ENCODE measurements at regions not wholly inside any gene's neighbourhood (a gene's known extent, or its start where the extent isn't known, plus 50 kb on each side); places are given as distances from the start of the nearest gene placed in this dataset.

GRCh38 chr4:132865458-132865857 is 283.6 kb upstream of the PCDH10 start:
- TF ChIP-seq, protein P1, sequence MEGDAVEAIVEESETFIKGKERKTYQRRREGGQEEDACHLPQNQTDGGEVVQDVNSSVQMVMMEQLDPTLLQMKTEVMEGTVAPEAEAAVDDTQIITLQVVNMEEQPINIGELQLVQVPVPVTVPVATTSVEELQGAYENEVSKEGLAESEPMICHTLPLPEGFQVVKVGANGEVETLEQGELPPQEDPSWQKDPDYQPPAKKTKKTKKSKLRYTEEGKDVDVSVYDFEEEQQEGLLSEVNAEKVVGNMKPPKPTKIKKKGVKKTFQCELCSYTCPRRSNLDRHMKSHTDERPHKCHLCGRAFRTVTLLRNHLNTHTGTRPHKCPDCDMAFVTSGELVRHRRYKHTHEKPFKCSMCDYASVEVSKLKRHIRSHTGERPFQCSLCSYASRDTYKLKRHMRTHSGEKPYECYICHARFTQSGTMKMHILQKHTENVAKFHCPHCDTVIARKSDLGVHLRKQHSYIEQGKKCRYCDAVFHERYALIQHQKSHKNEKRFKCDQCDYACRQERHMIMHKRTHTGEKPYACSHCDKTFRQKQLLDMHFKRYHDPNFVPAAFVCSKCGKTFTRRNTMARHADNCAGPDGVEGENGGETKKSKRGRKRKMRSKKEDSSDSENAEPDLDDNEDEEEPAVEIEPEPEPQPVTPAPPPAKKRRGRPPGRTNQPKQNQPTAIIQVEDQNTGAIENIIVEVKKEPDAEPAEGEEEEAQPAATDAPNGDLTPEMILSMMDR (IDR thresholded peaks at IDR 0.05), result no peak
- no peak for TF ChIP-seq POLR2A (IDR thresholded peaks at IDR 0.05)

Data from right lobe of liver (tissue), 4 donors.